EL (cell line): ENCODE measurements at regions not wholly inside any gene's neighbourhood (a gene's known extent, or its start where the extent isn't known, plus 50 kb on each side); places are given as distances from the start of the nearest gene placed in this dataset.

Experiments
- DNase-seq: peaks from one replicate; pipeline ENCODE4 v3.0.0-alpha.2; 2016

DNA sequence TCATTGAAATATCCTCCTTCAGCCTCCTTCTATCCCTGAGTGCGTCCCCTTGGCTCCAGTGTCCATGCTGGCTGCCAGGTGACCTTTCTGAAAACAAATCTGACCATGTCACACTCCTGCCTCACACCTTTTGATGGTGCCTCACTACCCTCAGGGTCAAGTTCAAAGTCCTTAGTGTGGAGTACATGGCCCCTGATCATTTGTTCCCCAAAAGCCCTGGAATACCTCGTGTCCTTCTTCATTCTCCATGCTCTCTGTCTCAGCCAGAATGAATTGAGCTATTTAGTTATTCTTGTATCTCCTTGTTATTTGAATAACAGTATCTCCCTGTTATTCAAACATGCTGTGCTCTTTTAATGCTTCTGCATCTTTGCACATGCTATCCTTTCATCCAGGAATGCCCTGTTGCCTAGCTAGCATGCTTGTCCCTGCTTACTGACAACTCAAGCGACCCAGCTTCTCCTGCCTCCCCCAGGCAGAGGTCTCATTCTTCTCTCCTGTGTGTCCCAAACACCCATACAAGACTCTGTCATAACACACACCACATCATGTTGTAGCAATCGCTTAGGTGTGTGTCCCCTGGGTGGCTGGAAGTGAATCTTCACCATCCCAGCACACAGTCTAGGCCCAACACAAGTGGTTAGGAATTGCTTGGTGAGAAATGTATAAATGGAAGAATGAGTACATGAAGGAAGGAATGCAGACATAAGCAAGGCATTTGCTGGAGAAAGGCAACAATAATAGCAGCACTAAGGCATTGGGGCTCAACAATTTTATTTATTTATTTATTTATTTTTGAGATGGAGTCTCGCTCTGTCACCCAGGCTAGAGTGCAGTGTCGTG, 144.0 kb downstream of the DDX1 start:
- no peak for DNase-seq

DNA sequence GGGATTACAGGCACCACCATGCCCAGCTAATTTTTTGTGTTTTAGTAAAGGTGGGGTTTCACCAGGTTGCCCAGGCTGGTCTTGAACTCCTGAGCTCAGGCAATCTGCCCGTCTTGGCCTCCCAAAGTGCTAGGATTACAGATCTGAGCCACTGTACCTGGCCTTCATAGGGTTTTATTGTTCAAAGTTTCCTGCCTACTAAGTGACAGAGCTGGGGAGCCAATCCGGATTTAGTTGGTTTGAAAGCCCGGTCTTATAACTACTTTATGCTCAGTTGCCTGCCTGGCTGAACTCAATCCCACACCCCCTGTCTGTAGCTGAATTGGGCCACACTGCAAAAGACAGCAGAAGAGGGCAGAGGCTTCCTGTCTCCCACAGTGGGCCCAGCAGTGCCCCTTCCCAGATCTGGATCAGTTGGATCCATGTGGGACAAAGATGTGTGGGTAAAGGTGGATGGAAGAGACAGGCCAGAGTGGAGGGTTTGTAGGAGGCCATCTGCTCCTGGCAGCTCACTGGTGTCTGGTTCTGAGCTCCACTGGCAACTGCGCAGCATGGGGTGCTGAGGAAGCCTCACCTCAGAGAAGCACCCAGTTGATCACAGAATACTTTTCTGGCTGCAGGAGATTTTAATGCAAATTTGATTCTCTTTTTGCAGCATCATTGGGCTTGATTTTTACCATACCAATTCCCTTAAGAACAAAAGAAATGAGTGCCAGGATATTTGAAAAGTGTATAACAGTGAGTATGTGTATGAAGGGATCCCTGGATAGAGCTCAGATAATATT, 144.9 kb downstream of the DDX1 start:
- no peak for DNase-seq

DNA sequence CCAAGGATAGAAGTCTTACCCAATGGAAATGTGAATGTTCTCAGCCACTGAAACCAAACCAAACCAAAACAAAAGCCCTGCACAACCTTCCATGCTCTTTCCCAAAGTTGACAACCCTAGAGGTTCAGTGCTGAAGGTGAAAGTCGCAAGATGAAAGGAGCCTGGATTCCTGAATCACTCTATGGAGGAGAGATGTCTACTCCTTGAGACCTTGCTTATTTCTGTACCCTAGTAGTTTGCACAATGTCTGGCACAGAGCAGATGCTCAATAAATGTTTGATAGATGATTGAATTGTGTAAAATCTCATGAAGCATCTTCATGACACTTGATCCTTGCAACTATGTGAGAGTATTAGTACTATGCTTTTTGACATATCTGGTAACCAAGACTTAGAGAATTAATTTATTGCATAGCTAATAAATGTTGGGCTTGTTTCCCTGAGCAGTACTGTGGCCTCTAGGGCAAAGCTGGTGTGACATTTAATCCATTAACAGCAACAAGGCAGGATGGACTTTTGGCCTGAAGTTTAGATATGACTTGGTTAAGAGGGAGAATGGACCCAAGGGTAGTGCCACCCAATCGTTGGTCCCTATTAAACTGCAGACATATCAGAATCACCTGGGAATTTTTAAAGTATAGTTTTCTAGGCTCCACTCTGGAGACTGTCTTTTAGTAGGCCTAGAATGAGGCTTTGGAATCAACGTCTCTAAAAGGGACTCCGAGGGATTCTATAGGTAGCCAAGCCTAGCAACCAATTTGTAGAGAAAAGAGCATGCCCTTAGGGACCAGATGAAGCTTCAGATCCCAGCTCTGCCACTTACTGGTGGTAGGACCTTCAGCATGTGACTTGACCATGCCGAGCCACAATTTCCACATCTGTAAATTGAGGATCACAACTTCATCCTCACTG, 145.9 kb downstream of the DDX1 start:
- DNase-seq, result no peak

DNA sequence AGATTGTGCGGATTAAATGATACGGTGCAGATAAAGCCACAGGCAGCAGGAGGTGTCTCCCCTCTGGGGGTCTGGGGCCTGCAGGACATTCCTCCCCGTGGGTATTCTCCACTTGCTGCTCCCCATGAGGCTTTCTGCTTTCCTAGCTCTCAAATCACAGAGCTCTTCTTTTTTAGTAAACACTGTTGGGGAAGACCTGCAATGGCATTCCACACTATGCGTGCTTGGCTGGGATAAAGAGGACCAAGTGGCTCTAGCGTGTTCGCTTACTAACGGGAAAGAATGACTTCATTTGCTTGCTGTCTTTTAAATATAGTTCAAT, 146.5 kb downstream of the DDX1 start:
- no peak for DNase-seq

DNA sequence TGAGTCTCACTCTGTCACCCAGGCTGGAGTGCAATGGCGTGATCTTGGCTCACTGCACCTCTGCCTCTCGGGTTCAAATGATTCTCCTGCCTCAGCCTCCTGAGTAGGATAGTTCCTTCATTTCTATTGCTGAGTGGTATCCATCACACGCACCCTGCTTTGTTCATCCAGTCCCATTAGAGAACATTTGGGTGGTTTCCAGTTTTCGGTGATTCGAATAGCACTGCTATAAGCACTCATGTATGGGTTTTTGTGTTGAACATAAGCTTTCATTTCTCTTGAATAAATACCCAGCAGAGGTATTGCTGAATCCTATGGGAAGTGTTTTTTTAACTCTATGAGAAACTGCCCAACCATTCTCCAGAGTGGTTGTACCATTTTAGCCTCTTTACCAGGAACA, 147.3 kb downstream of the DDX1 start:
- DNase-seq, result no peak

DNA sequence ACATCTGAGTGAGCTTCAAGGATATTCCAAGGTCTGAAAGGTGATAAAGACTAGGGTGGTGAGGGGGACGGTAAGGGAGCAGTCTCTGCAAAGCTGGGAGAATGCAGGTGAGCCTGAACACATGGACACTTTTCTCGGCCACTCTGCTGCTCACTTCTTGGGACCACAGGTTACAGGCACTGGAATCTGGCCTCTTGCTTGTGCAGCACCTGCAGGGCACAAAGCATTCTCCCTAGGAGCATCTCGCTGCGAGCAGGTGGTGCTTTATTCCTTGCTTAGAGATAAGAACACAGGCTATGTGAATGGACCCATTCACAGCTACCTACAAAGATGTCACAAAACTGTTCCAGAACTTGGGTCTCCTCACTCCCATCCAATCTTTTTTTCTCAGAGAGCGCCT, 153.2 kb downstream of the DDX1 start:
- no peak for DNase-seq

DNA sequence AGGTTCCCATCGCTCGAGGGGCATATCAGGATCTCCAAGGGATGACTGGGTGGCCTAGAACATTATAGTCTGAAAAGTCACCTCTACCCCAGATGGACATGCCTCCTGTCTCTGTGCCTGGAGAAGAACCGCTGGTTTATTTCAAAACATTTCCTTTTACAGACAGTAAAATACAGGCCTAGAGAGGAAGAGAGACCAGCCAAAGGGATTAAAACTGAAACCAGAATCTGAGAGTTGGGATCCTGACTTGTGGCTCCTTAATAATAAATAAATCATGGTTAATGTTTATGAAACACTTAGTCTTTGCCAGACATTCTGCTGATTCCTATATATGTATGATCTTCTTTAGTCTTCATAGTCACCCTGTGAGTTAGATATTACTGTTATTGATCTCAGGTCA, 153.7 kb downstream of the DDX1 start:
- DNase-seq, result no peak

DNA sequence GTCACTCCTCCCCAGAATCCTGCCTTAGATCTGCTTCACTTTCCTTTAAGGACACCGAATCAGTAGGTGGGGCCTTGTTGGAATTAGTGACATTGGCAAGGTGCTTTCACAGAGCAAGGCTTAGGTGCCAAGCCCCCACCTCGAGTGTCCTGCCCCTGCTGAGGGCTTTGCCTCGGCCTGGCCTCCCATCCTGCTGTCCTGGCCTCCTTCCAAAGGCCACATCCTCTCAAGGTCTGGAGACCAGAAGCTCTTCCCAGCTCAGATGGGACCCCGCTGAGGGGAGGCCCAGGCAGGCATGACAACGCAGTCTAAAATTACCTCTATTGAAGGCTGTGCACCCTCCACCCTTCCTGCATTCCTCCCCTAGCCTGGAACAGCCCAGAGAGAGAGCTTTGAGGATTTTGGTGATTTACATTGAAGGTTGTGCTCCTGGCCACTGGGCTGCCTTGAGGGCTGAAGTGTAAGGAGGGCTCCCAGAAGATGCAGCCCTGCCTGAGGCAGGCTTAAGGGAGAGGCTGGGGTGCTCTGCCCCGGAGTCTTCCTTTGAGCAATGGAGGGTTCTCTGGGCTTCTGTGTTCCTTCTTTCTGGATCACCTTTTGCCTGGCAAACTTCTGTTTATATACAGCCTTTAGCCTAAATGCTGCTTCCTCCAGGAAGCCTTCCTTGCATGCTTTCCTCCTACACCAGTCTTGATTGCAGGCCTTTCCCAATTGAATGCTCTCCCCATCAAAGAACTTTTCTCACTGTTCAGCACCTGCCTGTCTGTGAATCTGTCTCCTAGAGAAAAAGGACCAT, 154.4 kb downstream of the DDX1 start:
- DNase-seq, result no peak

DNA sequence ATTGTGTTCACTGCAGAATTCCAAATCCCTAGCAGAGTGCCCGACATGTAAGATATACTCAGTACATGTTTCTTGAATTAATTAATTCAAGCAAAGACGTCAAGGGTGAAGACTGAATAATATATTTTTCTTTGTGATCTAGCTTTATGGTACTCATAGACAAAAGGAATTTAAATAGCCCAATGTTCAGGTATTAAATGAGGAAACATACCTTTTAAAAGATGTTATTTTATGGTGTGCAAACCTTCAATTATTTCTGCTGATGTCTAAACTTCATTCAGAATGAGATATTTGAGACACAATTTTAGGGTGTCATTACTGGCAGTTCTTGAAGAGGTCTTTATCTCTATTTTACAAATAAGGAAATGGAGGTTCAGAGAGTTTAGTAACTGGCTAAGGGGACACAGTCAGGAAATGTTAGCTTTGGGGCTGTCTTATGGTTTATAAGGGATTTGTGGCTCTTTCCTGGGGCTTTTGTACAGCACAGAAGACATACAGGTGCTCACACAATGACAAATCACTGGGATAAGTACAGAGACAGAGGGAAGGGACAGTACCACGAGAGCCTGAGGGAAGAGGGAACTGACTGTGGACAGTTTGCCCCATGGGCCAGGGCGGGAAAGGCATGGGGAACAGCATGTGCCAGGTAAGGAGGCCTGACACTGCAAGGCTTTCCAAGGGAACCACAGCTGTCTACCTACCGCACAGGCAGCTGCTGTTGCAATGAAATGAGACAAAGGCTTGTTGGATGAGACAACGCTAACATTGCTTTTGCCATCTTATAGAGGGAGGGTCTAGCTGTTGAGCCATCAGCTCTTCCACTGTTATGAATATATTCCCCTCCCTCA, 155.3 kb downstream of the DDX1 start:
- no peak for DNase-seq

DNA sequence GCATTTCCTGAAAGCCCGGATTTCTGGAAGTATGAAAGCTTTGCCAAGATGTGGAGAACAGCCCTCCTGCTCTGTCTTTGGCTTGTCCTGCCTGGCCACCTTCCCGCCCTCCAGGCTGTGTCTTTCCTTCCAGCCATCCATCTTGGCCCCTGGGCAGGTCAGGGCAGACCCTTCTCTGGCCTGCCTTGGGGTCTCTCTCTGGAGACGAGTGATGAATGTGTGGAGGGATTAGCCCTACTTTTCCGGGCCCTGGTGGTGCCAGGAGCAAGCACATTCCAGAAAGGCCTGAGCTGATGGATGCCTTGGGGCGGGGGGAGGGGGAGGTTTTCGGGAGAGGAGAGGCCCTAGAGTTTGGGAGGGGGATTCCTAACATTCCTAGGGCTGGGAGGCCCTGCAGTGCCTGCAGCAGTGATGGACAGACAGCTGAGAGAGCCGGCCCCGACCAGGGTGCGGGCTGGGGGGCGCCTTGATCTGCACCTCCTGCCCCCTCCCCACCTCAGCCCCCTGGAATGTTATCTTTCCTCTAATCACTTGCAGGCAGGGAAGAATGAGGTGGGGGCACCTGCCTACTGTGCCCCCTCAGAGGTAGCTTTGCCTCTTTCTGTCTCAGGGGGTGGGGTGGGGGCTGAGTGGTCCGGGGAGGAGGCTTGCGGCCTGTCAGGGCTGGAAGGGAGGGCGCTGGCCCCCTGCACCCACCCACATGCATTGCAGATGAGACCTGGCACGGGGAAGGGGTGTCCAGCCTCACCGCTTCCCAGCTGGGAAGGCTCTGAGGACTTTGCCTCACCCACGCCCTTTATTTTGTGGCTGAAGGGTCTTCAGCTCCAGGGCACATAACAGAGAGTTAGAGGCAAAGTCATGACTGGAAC, 156.2 kb downstream of the DDX1 start:
- DNase-seq, result no peak

DNA sequence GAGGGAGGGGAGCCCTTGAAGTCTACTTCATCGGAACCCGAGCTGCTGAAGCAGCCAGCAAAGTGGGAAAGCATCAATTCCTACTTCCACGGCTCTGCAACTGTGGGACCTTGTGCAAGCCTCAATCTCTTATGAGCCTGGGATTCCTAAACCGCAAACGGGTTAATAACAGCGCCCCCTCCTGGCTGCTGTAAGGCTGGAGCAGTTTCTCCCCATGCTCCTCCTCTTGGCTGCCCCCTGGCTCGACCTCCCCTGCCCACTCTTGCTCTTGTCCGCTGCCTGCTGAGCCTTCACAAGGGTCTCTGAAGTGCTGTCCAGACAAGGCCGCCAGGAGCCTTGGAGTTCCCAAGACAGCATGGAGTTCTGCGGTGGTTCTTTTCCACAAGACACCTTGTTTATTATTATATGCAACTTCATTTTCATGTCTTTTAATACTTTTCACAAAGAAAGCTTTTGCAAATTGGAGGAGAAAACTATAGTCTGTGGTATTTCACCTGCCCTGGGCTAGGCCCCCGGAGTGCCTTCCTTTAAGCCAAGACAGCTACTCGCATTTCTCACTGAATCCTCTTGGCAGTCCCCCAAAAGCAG, 157.2 kb downstream of the DDX1 start:
- DNase-seq, result peak; percentile 4

DNA sequence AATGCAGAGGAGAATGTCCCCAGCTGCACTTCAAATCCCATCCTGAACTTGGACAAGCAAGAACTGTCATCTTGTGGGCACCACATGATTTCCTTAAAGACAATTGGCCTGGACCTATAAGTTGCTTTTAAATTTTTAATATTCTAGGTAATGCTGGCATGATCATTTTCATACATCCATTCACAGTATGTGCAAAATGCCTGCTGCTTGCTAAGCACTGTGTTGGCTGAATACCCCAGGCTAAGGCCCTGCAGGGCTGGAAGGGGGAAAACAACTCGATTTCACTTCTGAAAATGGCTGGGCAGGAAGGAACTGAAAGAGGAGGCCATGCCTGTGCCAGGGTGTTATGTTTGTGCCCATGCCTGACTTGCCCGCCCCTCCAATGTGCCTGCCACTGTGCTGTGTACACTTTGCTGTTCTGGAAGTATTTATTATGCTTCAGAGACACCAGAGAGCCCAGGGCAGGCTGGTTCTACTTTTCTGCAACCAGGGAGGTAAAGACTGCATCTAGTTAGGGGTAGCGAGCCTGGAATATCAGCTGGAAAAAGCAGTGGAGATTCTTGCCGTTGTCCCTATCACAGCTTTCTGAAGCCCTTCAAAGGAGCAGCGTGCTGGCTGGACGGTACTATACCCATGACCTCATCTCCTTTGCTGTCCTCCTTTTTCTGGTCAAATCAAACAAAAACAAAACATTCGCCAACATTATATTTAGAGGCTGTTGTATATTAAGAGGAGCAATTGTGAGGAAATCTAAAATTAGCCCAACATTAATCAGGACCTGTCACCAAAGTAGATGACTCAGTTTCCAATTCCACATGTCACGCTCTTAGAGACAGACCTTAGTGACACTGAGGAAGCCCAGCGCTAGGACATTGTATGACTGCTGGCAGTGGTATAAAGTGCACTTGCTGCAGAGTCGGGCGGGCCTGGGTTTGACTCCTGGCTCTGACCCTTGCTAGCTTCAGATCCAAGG, 158.1 kb downstream of the DDX1 start:
- DNase-seq, result no peak

DNA sequence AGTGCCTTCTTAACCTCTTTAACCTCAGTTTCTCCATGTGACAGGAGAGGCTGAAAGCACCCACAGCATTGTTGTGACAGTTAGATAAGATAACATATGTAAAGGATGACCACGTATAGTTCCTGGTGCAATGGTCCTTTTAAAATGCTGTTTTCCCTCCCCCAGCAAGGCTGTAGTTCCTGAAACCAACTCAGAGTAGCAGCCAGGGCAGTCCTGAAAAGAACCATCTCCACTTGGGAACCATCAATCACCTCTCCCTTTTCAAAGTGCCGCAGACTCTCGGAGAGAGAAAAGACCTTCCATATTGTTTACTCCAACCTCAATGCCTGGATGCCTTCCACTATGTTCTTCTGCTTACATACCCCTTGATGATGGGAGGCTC, 158.8 kb downstream of the DDX1 start:
- DNase-seq, result no peak

DNA sequence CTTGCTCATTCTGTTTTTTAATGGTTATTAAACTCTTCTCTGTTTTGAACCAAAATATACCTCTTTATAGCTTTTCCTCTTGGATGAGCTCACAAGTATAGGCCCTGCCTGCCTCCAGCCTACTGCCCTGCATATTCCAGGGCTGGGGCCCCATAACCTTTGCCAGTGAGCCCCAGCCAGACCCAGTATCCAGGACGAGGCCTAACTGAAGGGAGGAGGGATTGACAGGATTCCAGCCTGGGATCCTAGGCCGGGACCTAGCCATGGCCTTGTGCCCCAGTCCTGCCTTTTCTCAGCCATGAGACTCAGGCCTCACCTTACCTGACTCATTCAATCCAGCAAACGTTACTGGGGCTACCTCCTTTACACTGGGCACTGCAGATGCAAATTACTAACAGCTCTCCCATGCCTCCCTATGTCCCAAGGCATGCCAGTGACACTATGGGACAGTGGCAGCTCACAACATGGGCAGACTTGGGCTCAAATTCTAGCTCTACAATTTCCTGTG, 159.2 kb downstream of the DDX1 start:
- DNase-seq, result no peak

DNA sequence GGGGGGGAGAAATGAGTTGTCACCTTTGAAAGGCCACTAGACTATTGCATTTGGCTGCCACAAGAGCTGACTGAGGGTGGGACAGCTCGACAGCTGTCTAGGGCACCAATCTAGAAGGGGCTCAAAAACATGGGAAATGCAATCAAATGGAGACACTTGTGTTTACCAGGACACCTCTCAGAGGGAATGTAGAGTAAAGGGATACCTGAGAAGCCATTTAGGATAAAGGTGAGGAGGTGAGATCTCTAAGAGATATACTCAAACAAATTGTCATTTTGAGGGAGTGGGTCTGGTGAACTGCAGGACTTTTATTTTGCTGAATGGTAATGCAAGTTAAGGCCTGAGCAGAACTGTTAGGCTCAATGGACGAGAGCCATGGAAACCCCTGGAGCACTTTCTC, 159.8 kb downstream of the DDX1 start:
- DNase-seq, result no peak

DNA sequence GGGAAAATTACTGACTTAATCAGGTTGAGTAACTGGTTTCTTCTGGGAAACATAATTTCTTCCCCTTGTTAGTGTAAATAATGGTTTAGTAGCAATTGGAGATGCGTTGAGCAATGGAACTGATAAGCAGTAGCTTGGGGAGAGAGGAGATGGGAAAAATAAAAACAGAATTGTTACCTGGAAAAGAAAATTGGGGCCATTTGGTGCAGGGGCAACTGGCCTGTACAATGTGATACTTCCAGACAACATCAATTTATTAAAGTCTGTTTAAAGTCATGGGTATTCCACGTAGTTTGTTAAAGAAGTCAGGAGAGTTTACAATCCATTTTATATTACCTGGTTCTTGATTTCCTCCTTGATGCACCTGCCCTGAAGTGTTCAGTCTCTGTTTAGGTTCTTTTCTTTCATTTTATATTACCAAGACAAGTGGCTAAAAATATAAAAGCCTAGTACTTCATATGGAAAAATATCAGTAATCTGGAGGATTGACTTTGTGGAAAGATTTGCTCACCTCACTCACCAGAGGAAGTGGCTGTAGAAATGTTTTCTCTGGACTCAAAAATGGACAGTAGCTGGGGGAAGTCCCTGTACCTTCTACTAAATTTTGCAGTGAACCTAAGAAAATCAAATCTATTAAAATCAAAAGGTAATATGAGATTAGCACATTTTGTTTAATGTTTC, 161.0 kb downstream of the DDX1 start:
- DNase-seq, result no peak

DNA sequence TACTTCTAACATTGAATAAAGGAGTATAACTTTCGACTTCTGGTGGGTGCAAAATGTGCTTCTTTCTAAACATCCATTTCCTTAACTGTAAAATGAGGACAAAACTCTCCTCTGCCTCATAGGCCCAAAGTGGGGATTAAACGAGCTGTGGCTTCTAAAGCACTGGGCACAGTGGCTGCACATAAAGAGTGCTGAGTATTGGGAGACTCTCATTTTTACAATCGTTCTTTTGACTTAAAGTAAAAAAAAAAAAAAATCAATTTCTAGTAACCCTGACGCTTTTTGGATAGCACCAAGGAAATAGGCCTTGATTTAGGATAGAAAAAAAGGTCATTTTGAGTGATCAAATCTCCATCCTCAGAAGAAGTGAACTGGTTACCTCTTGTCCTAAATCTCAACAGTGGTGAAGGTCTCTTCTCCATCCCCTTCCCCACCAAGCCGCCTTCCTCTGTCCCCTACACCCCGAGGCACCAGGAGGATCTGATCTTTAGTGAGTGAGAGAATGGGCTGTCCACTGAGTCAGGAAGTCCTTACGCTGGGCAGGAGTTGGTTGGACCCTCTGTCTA, 161.6 kb downstream of the DDX1 start:
- DNase-seq, result no peak
